KOPT-K1 (cell line): ENCODE measurements at regions not wholly inside any gene's neighbourhood (a gene's known extent, or its start where the extent isn't known, plus 50 kb on each side); places are given as distances from the start of the nearest gene placed in this dataset.
"Not testable (repeated sequence)": the region's sequence is repeated elsewhere in the genome, so short reads cannot be mapped to it uniquely, and the experiment has no call there.

Source experiments
- H3K27ac ChIP-seq: fragments of 200-600 bp; sonication (generic); 2 replicates; pipeline ENCODE4 v1.5.1; 2016; ENCODE audit warnings: antibody characterized with exemption, mild to moderate bottlenecking, low read depth, low read length; ENCODE audit not compliant: poor library complexity, severe bottlenecking
- H3K36me3 ChIP-seq: fragments of 200-600 bp; sonication (generic); 2 replicates; pipeline ENCODE4 v1.5.1; 2017; ENCODE audit warnings: antibody characterized with exemption, mild to moderate bottlenecking, low read length, moderate library complexity; ENCODE audit not compliant: insufficient read depth
- H3K9me3 ChIP-seq: fragments of 200-600 bp; sonication (generic); 2 replicates; pipeline ENCODE4 v1.5.1; 2017; ENCODE audit warnings: antibody characterized with exemption, low read length, mild to moderate bottlenecking; ENCODE audit not compliant: insufficient read depth, poor library complexity, severe bottlenecking

DNA sequence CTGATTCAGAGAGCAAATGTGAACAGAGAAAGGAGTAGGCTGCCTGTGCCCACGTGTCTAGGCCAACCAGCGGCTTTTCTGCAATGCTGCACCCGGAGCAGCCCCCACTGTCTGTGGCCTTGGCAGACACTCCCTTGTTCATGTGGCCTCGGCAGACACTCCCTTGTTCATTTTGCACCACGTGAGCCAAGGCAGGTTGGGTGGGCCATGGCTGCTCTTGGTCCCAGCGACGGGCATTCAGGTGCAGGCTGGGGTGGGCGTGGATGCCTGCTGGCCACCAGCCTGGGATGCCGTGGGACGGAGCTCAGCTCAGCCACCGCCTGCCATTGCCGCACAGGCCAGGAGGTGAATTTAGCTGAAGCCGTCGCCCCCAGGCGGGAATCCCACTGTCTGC lies 159.8 kb downstream of the LAT start:
- H3K27ac ChIP-seq, H3K9me3 ChIP-seq, H3K36me3 ChIP-seq: not testable (repeated sequence)

DNA sequence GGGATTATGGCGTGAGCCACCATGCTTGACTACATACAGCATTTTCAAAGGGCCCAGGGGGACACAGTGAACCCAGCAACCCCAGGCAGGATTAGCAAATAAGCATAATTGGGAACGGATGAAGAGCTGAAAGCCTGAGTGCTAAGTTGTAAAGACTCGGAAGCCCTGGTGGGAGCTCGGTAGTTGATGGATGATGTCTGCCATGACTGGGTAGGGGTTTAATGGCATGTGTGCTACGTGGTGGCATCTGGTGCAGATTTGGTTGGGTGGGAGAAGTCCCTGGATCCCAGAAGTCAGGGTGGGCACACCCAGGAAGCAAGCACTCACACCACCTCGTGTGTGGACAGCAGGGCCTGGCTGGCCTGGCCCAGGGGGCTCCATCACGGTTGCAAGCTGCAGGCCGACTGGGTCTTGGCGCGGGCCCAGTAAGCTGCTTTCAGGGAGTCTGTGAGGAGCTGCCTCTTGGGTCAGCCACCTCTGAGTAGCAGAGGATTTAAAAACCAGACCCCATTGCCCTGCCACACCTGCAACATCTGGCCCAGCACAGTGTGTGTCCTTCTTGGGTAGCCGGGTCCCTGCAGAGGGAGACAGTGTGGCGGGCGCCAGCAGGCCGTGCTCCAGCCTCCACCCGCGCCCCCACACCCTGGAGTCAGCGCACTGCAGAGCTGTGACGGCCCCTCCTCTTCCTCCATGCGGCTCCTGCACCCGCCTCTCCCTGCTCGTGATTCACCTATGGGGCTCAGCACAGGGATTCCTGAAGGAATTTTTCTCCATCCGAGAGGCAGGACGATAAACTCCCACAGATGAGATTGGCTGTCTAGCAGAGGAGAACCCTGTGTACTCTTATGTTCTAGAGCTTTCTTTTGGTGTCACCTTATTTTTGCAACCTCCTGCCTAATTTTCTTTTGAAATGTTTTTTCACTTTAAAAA lies 159.2 kb downstream of the LAT start:
- not testable (repeated sequence) for H3K36me3 ChIP-seq, H3K9me3 ChIP-seq, H3K27ac ChIP-seq

DNA sequence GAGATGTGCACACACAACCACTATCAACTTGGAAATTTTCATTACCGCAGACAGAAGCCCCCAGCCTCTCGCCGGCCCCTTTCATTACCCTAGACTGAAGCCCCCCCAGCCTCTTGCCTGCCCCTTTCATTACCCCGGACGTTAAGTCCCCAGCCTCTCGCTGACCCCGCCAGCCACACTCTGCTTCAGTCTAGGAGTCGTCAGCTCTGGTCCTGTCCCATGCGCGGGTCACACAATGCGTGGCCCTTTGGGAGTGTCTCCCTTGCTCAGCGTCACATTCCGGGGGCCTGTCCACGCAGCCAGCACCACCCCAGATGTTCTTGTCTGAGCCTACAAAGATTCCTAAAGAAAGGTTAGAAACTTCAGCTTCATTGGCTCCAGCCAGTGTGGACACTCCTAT lies 157.7 kb downstream of the LAT start:
- H3K9me3 ChIP-seq, H3K36me3 ChIP-seq, H3K27ac ChIP-seq: not testable (repeated sequence)

DNA sequence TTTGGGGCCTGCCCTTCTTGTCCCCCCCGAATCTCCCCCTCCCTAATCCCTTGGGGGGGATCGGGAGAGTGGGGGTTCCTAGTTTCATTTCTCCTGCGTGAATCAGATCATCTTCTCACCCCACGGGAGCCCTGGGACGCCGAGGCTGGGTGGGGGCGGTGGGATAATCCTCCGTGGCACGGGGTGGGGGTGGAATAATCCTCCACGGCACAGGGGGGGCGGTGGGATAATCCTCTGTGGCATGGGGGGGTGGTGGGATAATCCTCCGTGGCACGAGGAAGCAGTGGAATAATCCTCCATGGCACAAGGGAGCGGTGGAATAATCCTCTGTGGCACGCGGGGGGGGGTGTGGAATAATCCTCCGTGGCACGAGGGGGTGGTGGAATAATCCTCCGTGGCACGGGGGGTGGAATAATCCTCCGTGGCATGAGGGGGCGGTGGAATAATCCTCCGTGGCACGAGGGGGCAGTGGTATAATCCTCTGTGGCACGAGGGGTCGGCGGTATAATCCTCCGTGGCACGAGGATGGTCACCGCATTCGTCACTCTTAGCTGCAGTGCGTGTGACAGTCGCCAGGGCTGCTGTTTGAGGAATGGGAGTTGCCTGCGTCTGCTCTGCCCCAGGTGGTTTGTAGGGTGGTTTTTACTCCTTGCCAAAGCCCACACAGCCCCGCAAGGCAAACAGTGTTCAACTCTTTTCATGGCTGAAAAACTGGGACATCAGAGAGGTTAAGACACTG lies 156.9 kb downstream of the LAT start:
- Histone ChIP-seq H3K36me3 (no peaks in the 10 kb centered on the region), H3K9me3 (no peaks in the 10 kb centered on the region), H3K27ac (peak overlapping the region; percentile 5)

DNA sequence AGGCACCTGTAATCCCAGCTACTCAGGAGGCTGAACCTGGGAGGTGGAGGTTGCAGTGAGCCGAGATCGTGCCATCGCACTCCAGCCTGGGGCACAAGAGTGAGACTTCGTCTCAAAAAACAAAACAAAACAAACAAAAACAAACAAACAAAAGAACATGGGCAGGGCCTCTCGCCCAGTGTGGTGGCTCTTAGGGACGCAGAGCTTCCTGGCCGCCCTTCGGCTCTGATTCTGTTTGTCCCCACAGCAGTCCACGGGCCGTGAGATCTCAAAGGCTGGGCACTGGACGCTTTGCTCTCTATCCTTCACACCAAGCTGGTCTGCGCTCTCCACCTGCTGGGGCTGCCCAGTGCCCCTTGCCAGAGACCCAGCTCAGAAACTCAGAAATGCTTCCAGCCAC lies 156.3 kb downstream of the LAT start:
- H3K27ac ChIP-seq, H3K36me3 ChIP-seq, H3K9me3 ChIP-seq: not testable (repeated sequence)

DNA sequence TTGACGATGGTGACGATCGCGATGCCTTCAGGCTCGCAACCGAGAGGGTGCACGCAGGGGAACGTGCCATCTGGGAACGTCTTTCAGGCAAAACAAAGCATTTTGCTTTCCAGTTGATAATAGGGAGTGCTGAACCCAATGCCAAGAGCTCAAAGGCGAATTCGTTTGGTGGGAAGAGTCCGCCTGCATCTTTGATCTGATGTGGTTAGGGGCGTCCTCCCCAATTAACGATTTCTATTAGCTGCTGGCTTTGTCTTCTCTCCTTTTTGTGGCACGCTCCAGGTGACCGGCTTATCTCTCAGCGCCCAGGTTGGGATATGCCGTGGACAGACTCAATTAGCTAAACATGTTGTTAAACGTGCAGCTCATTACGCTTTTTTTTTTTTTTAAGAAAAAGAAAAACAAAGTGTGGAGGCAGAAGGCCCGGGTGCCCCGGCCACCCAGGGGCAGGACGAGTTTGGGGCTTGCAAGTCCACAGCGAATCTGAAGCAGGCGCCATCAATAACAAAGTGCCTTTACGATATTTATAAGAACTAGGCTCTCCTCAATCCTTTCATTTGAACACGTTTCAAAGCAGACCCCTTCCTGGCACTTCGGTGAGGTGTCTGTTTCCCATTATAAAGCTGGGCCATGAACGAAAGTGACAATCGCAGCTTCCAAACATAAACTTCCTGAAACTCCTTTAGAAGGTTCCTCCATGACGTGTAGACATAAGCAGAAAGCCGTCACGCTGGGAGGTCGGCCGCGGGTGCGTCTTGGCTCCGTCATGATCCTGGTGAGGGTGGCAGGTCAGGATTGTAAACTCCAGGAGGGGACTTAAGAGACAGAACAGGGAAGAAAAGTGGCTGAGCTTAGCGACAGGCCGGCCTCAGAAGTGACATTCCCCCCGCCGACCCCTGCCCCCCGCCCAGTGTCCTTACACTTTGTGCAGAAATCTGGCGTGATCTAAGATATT lies 155.3 kb downstream of the LAT start:
- H3K9me3 ChIP-seq, H3K36me3 ChIP-seq, H3K27ac ChIP-seq: not testable (repeated sequence)

DNA sequence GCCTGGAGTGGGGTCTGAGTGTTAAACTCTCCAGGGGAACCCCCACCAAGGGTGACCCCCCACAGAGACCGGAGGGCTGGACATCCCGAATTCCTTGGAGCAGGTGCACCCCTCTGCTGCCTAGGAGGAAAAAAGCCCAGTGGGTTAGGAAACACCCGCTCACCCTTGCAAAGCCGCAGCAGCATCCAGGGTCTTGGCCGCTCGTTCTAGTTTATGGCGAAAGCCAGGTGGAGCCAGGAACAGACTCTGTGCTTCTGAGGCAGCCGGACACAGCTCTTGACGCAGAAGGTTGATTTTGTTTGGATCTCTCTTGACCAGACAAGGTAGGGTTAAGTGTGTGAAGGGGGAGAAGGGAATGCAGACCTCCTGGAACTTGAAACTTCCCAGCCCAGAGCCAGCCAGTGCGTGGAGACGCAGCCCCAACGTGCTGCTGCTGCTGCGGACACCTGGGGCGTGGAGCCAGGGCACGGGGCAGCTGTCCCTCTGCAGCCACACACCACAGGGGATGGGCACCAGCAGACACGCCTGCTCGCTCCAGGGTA lies 154.5 kb downstream of the LAT start:
- Histone ChIP-seq H3K27ac (no peak overlapping the region), H3K36me3 (no peaks in the 10 kb centered on the region), H3K9me3 (peaks cover 5% of the 10 kb centered on the region)

DNA sequence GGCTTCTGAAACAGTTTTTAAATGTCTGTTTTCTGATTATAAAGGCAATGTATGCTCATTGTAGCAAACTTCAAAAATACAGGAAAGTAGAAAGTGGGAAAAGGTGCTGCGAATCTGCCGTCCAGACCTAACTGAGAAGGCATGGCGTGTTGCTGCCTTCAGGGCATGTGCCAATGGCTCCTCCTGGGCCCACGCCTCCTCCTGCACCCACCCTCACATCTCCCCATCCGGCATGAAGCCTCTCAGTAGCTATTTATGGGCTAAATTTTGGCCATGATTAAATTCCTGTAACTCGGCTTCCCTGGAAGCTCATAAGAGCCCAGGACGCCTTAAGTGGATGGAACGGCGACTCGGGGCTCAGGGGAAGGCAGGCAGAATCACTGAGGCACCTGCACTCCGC lies 153.8 kb downstream of the LAT start:
- not testable (repeated sequence) for H3K36me3 ChIP-seq, H3K9me3 ChIP-seq
- H3K27ac ChIP-seq, result peak overlapping the region; percentile 18

DNA sequence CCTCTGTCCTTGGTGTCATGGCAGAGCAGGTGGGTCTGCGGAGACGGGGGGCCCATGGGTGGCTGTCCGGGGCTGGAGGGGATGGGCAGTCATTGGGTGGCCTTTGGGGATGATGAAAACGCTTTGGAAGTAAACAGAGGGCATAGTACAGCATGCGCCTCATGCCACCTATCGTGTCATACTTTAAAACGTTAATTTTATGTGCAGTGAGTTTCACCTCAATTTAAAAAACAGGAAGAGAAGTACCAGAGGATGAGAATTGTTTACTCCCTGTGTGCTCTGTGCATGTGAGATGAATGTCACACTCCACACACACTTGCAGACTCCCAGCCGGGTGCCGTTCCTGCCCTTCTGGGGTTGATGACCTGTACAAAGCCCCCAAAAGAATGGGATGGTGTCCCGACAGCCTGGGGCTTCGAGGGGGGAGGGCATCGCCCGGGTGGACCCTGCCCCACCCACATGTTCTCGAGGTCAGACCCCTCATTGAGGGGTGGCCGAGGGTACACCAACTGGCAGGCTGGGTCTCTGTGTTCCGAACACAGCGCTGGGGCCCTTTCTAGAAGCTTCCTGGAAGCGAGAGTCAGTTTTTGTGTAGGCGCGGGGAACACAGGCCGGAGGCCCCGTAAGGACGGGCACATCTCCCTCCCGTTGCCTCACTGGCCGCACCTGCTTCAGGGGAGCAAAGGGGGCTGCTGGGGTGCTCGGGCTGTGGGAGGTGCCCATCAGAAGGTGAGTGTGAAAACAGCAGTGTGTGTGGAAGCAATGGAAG lies 153.2 kb downstream of the LAT start:
- H3K9me3 ChIP-seq, H3K36me3 ChIP-seq: not testable (repeated sequence)
- peak overlapping the region; percentile 70 for H3K27ac ChIP-seq

DNA sequence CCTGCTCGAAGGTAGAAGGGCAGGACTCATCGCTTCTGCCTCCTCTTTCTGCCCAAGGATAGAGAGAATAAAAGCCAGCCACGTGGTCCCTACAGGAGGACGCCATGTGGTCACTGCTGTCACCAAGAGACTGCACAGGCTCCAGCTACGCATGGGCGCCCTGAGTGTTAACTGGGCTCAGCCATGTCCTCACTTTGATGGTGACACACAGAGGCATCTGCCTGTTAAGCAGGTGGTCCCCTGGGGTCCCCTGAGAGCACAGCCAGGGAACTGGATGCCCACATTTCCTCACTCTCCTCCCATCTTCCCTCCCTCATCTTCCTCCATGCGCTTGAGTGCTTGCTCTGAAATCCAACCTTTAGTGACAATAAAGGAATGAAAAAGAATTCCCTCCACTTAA lies 152.6 kb downstream of the LAT start:
- not testable (repeated sequence) for H3K9me3 ChIP-seq, H3K36me3 ChIP-seq
- peak overlapping the region; percentile 70 for H3K27ac ChIP-seq

DNA sequence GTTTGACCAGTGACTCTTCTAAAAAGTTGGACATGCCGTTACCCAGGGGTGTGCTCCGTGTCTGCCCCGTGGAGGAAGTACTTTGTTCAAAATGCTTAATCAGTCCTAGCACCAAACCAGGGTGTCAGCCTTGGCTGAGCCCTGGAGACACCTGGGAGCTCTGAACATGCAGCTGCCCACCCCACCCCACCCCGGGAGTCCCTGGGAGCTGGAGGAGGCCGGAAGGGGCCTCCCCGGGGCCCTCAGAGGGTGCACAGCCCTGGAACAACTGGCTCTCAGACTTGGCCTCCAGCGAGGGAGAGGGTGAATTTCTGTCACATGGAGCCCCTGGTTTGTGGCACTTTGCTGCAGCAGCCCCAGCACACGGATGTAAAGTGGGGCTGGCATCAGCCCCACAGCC lies 152.1 kb downstream of the LAT start:
- not testable (repeated sequence) for H3K36me3 ChIP-seq, H3K9me3 ChIP-seq
- peak overlapping the region; percentile 70 for H3K27ac ChIP-seq

DNA sequence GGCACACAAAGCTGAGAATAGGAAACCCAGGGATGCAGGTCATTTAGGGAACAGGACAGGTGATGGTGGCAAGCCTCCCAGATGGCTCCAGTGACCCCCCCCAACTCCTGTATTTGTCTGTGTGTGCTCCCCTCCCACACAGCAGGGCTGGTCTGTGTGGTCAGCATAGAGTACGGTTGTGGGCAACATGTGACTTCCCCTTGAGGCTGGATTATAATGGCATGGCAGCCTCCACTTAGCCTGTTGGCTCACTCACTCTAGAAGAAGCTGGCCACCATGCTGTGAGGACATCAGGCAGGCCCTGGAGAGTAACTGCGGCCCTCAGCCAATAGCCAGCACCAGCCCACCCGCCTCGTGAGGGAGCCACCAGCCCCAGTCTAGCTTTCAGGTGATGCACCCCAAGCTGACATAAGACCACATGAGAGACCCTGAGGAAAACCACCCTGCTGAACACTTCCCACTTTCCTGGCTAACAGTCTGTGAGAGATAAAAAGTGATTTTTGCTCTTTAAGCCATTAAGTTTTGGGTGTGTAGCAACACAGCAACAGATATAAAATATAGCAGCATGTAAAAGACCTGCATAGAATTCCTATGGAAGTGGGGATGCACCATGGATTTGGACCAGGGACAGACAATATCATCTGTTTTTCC lies 151.3 kb downstream of the LAT start:
- H3K27ac ChIP-seq, result peak overlapping the region; percentile 70
- H3K36me3 ChIP-seq, H3K9me3 ChIP-seq: not testable (repeated sequence)

DNA sequence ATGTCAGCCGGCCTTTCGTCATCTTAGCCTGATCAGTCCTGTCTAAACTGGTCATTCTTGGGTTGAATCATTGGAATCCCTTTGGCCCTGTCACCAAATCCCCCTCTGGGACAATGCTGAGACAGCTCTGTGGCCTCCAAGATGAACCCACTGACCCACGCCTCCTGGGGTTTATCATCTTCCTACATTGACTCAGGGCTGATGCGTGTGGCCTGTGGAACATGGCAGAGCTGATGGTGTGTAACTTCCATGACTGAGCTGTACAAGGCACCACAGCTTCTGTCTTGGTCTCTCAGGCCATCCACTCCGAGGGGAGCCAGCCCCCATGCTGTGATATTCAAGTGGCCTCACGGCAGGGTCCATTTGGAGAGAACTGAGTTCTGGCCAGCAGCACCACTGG lies 150.2 kb downstream of the LAT start:
- H3K9me3 ChIP-seq, H3K27ac ChIP-seq, H3K36me3 ChIP-seq: not testable (repeated sequence)
